ENCODE measurements at regions not wholly inside any gene's neighbourhood (a gene's known extent, or its start where the extent isn't known, plus 50 kb on each side); places are given as distances from the start of the nearest gene placed in this dataset.

DNA sequence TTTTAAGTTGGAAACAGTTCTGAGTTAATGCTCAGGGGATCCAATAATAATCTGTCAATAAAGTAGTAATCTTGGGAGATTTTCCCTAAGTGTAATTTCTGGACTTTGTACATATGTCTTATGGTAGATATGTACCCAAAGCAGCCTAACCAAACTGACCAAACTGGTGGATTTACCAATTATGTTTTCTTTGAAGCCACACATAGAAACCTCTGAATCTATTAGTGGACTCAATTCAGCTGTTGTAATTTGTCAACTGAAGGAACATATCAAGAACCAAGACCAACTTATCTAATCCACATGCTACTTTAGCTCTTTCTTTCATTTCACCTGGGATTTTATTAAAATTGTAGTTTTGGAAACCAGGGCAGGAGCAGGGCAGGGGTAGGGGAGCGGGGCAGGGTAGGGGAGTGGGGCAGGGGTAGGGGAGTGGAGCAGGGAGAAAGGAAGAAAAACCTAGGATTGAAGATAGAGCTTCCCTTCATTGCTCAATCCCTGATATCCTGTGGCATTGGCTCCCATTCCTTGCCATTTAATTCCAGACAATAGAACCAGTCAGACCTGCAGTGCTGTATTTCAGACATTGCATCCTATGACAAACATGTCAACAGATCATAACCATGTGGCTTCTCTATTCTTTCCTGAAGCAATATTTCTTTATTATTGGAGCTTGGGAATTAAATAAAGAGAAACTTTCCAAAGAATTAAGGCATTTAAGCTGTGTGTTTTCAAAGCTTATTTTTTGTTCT lies 101.8 kb downstream of the NFKBIZ start:
- Histone ChIP-seq H3K9me3 (no peaks in the 10 kb centered on the region), H3K4me1 (ENCODE audit: control insufficient read depth in 1 of 2, insufficient read depth in 2 of 2, low read depth in 1 of 2, low read length in 1 of 2) (peaks cover 0 to 25% of the 10 kb centered on the region in 2 experiments; a peak in 2 of 4 replicates), H3K4me2 (peak overlapping the region; percentile 28), H4K20me1 (ENCODE audit: insufficient read depth) (no peaks in the 10 kb centered on the region), H3K27ac (ENCODE audit: low read depth in 2 of 2, low read length in 1 of 2) (peak overlapping the region in 1 of 2 experiments; percentile 93; a peak in 3 of 4 replicates), H3K9ac (peak overlapping the region; percentile 47; the same call in 1 of the 2 replicates), H3F3A (replicated peaks; ENCODE audit: insufficient read depth) (peaks cover 25% of the 10 kb centered on the region), H3K9me2 (no peaks in the 10 kb centered on the region), H2AFZ (ENCODE audit: low read depth) (peak overlapping the region; percentile 37), H3K27me3 (ENCODE audit: insufficient read depth) (no peaks in the 10 kb centered on the region), H3K36me3 (replicated peaks in 1 of 2; ENCODE audit: control insufficient read depth in 1 of 2, insufficient read depth in 2 of 2, low read length in 1 of 2) (no peaks in the 10 kb centered on the region), H3K4me3 (ENCODE audit: low read depth in 2 of 2, low read length in 1 of 2) (no peak overlapping the region), H3K79me2 (ENCODE audit: insufficient read depth) (no peaks in the 10 kb centered on the region)
- 90% methylated on average over 1 of the region's 1 CpG for WGBS (ENCODE audit: low lambda C conversion rate)
- TF ChIP-seq POLR2AphosphoS5 (IDR thresholded peaks at IDR 0.05; ENCODE audit: low read depth, low read length) (no peak), TEAD4 (IDR thresholded peaks at IDR 0.05; ENCODE audit: borderline replicate concordance, insufficient read depth) (0 out of 2 replicates have a peak, but pooled peaks have one; percentile 3)
- POLR2A ChIA-PET: no interaction called here
- no peak for DNase-seq
- CTCF ChIA-PET: interaction anchor here (1.3 kb wide), 1 partner anchor 12 kb away, joined by 3 read pairs; no protein-coding TSS in a partner anchor

DNA sequence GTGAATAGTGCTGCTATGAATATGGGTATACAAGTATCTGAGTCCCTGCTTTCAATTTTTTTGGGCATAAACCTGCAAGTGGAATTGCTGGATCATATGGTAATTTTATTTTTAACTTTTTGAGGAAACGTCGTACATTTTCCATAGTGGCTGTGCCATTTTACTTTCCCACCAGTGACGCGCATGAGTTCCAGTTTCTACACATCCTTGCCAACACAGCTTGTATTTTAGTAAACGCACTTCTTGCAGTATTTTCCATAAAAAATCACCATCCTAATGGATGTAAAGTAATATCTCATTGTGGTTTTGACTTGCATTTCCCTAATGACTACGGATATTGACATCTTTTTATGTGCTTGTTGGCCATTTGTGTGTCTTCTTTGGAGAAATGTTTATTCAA lies 105.0 kb downstream of the NFKBIZ start:
- Histone ChIP-seq H3K9me3 (no peaks in the 10 kb centered on the region), H2AFZ (ENCODE audit: low read depth) (no peak overlapping the region), H3K79me2 (ENCODE audit: insufficient read depth) (no peaks in the 10 kb centered on the region), H4K20me1 (ENCODE audit: insufficient read depth) (no peaks in the 10 kb centered on the region), H3F3A (replicated peaks; ENCODE audit: insufficient read depth) (peaks cover 25% of the 10 kb centered on the region), H3K27me3 (ENCODE audit: insufficient read depth) (no peaks in the 10 kb centered on the region), H3K4me1 (ENCODE audit: control insufficient read depth in 1 of 2, insufficient read depth in 2 of 2, low read depth in 1 of 2, low read length in 1 of 2) (peaks cover 0 to 25% of the 10 kb centered on the region in 2 experiments; a peak in 2 of 4 replicates), H3K9ac (no peak overlapping the region), H3K27ac (ENCODE audit: low read depth in 2 of 2, low read length in 1 of 2) (no peak overlapping the region), H3K36me3 (replicated peaks in 1 of 2; ENCODE audit: control insufficient read depth in 1 of 2, insufficient read depth in 2 of 2, low read length in 1 of 2) (no peaks in the 10 kb centered on the region), H3K9me2 (no peaks in the 10 kb centered on the region), H3K4me3 (ENCODE audit: low read depth in 2 of 2, low read length in 1 of 2) (no peak overlapping the region), H3K4me2 (no peak overlapping the region)
- DNase-seq: no peak
- TF ChIP-seq POLR2AphosphoS5 (IDR thresholded peaks at IDR 0.05; ENCODE audit: low read depth, low read length) (no peak), FOXM1 (IDR thresholded peaks at IDR 0.05; ENCODE audit: low read depth) (no peak), MEF2A (IDR thresholded peaks at IDR 0.05; ENCODE audit: borderline replicate concordance, low read depth) (no peak), ELF1 (IDR thresholded peaks at IDR 0.05) (no peak), EZH2phosphoT487 (IDR thresholded peaks at IDR 0.05; ENCODE audit: borderline replicate concordance, low read depth) (no peak), JUND (IDR thresholded peaks at IDR 0.05) (no peak), NRF1 (IDR thresholded peaks at IDR 0.05; ENCODE audit: low read depth, low read length) (no peak), RAD21 (IDR thresholded peaks at IDR 0.05; ENCODE audit: low read length) (no peak), TAF1 (IDR thresholded peaks at IDR 0.05; ENCODE audit: borderline replicate concordance, low read depth, low read length) (no peak)
- TF ChIP-seq, protein P1, sequence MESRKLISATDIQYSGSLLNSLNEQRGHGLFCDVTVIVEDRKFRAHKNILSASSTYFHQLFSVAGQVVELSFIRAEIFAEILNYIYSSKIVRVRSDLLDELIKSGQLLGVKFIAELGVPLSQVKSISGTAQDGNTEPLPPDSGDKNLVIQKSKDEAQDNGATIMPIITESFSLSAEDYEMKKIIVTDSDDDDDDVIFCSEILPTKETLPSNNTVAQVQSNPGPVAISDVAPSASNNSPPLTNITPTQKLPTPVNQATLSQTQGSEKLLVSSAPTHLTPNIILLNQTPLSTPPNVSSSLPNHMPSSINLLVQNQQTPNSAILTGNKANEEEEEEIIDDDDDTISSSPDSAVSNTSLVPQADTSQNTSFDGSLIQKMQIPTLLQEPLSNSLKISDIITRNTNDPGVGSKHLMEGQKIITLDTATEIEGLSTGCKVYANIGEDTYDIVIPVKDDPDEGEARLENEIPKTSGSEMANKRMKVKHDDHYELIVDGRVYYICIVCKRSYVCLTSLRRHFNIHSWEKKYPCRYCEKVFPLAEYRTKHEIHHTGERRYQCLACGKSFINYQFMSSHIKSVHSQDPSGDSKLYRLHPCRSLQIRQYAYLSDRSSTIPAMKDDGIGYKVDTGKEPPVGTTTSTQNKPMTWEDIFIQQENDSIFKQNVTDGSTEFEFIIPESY (IDR thresholded peaks at IDR 0.05; ENCODE audit: borderline replicate concordance, low read depth): no peak
- TF ChIP-seq, protein P2, sequence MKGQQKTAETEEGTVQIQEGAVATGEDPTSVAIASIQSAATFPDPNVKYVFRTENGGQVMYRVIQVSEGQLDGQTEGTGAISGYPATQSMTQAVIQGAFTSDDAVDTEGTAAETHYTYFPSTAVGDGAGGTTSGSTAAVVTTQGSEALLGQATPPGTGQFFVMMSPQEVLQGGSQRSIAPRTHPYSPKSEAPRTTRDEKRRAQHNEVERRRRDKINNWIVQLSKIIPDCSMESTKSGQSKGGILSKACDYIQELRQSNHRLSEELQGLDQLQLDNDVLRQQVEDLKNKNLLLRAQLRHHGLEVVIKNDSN (IDR thresholded peaks at IDR 0.05; ENCODE audit: borderline replicate concordance, low read depth): no peak
- TF ChIP-seq, protein P3, sequence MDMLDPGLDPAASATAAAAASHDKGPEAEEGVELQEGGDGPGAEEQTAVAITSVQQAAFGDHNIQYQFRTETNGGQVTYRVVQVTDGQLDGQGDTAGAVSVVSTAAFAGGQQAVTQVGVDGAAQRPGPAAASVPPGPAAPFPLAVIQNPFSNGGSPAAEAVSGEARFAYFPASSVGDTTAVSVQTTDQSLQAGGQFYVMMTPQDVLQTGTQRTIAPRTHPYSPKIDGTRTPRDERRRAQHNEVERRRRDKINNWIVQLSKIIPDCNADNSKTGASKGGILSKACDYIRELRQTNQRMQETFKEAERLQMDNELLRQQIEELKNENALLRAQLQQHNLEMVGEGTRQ (IDR thresholded peaks at IDR 0.05; ENCODE audit: borderline replicate concordance, low read depth, low read length): no peak
- TF ChIP-seq, protein P4, sequence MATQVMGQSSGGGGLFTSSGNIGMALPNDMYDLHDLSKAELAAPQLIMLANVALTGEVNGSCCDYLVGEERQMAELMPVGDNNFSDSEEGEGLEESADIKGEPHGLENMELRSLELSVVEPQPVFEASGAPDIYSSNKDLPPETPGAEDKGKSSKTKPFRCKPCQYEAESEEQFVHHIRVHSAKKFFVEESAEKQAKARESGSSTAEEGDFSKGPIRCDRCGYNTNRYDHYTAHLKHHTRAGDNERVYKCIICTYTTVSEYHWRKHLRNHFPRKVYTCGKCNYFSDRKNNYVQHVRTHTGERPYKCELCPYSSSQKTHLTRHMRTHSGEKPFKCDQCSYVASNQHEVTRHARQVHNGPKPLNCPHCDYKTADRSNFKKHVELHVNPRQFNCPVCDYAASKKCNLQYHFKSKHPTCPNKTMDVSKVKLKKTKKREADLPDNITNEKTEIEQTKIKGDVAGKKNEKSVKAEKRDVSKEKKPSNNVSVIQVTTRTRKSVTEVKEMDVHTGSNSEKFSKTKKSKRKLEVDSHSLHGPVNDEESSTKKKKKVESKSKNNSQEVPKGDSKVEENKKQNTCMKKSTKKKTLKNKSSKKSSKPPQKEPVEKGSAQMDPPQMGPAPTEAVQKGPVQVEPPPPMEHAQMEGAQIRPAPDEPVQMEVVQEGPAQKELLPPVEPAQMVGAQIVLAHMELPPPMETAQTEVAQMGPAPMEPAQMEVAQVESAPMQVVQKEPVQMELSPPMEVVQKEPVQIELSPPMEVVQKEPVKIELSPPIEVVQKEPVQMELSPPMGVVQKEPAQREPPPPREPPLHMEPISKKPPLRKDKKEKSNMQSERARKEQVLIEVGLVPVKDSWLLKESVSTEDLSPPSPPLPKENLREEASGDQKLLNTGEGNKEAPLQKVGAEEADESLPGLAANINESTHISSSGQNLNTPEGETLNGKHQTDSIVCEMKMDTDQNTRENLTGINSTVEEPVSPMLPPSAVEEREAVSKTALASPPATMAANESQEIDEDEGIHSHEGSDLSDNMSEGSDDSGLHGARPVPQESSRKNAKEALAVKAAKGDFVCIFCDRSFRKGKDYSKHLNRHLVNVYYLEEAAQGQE (IDR thresholded peaks at IDR 0.05; ENCODE audit: low read depth, low read length): no peak
- ChIA-PET POLR2A (no interaction called here), CTCF (no interaction called here)
- WGBS (ENCODE audit: low lambda C conversion rate): 82% methylated on average over 6 of the region's 6 CpGs
